H9 (cell line): ENCODE measurements at regions not wholly inside any gene's neighbourhood (a gene's known extent, or its start where the extent isn't known, plus 50 kb on each side); places are given as distances from the start of the nearest gene placed in this dataset.

Experiments
- DNase-seq: peaks from one replicate; pipeline ENCODE4 v3.0.0-alpha.2; 2017
- H2AFZ ChIP-seq: one replicate; pipeline ENCODE4 v1.6.1; 2013; ENCODE audit warnings: mild to moderate bottlenecking, low read length, control low read depth, moderate library complexity
- H2AK5ac ChIP-seq: 2 replicates; pipeline ENCODE4 v1.6.1; 2013; ENCODE audit warnings: low read length, control low read depth, mixed read lengths; ENCODE audit not compliant: insufficient read length
- H2BK120ac ChIP-seq: one replicate; pipeline ENCODE4 v1.6.1; 2013; ENCODE audit warnings: low read depth, mild to moderate bottlenecking, low read length, control low read depth, inconsistent platforms; ENCODE audit not compliant: poor library complexity, severe bottlenecking
- H2BK12ac ChIP-seq: 2 replicates; pipeline ENCODE4 v1.6.1; 2013; ENCODE audit warnings: low read length, control low read depth, mixed read lengths, low read depth; ENCODE audit not compliant: insufficient read length
- H2BK15ac ChIP-seq: 2 replicates; pipeline ENCODE4 v1.6.1; 2013; ENCODE audit warnings: low read depth, low read length, control low read depth
- H2BK20ac ChIP-seq: one replicate; pipeline ENCODE4 v1.6.1; 2013; ENCODE audit warnings: low read depth, mild to moderate bottlenecking, low read length, control low read depth, inconsistent platforms; ENCODE audit not compliant: poor library complexity, severe bottlenecking
- H2BK5ac ChIP-seq: 2 replicates; pipeline ENCODE4 v1.6.1; 2013; ENCODE audit warnings: low read length, control low read depth, mixed read lengths; ENCODE audit not compliant: insufficient read length
- H3K14ac ChIP-seq: 2 replicates; pipeline ENCODE4 v1.6.1; 2013; ENCODE audit warnings: low read length, control low read depth; ENCODE audit not compliant: insufficient read depth
- H3K18ac ChIP-seq: 2 replicates; pipeline ENCODE4 v1.6.1; 2013; ENCODE audit warnings: low read depth, mild to moderate bottlenecking, mixed read lengths, low read length, control low read depth; ENCODE audit not compliant: insufficient read length
- H3K23ac ChIP-seq: 2 replicates; pipeline ENCODE4 v1.6.1; 2013; ENCODE audit warnings: low read length, control low read depth, mixed read lengths, low read depth; ENCODE audit not compliant: insufficient read length
- H3K23me2 ChIP-seq: 2 replicates; pipeline ENCODE4 v1.6.1; 2013; ENCODE audit warnings: low read depth, mild to moderate bottlenecking, mixed read lengths, low read length, control low read depth; ENCODE audit not compliant: insufficient read length, poor library complexity, severe bottlenecking
- H3K27ac ChIP-seq: 2 replicates; pipeline ENCODE4 v1.5.1; 2013; ENCODE audit warnings: low read length, control low read depth, mixed read lengths, low read depth; ENCODE audit not compliant: insufficient read length
- H3K27me3 ChIP-seq: 2 replicates; pipeline ENCODE4 v1.6.1; 2013; ENCODE audit warnings: low read length, control low read depth, inconsistent platforms; ENCODE audit not compliant: insufficient read depth
- H3K4ac ChIP-seq: 2 replicates; pipeline ENCODE4 v1.6.1; 2013; ENCODE audit warnings: low read depth, mild to moderate bottlenecking, control low read depth, inconsistent platforms, low read length, moderate library complexity
- H3K4me1 ChIP-seq: 2 replicates; pipeline ENCODE4 v1.6.1; 2013; ENCODE audit warnings: low read length, control low read depth, inconsistent platforms; ENCODE audit not compliant: insufficient read depth
- H3K4me2 ChIP-seq: 2 replicates; pipeline ENCODE4 v1.6.1; 2013; ENCODE audit warnings: low read length, control low read depth, mixed read lengths; ENCODE audit not compliant: insufficient read length, insufficient read depth
- H3K56ac ChIP-seq: 2 replicates; pipeline ENCODE4 v1.6.1; 2013; ENCODE audit warnings: low read depth, mild to moderate bottlenecking, mixed read lengths, low read length, control low read depth; ENCODE audit not compliant: insufficient read length
- H3K79me1 ChIP-seq: 2 replicates; pipeline ENCODE4 v1.6.1; 2013; ENCODE audit warnings: low read depth, mild to moderate bottlenecking, moderate library complexity, low read length, control low read depth, inconsistent platforms; ENCODE audit not compliant: insufficient read depth, poor library complexity, severe bottlenecking
- H3K79me2 ChIP-seq: 2 replicates; pipeline ENCODE4 v1.6.1; 2013; ENCODE audit warnings: low read length, control low read depth, inconsistent platforms; ENCODE audit not compliant: insufficient read depth
- H3K9ac ChIP-seq: 2 replicates; pipeline ENCODE4 v1.6.1; 2013; ENCODE audit warnings: low read length, control low read depth, mixed read lengths; ENCODE audit not compliant: insufficient read length; ENCODE audit errors: extremely low read depth
- H3K9me3 ChIP-seq: one replicate; pipeline ENCODE4 v1.6.1; 2013; ENCODE audit warnings: low read depth, low read length, inconsistent platforms; ENCODE audit not compliant: control insufficient read depth
- H3T11ph ChIP-seq: one replicate; pipeline ENCODE4 v1.6.1; 2013; ENCODE audit warnings: mild to moderate bottlenecking, low read length, control low read depth, inconsistent platforms
- H4K20me1 ChIP-seq: one replicate; pipeline ENCODE4 v1.6.1; 2013; ENCODE audit not compliant: control insufficient read depth, insufficient read length, insufficient read depth
- H4K5ac ChIP-seq: 2 replicates; pipeline ENCODE4 v1.6.1; 2013; ENCODE audit warnings: low read depth, mild to moderate bottlenecking, mixed read lengths, low read length, control low read depth; ENCODE audit not compliant: insufficient read length
- H4K8ac ChIP-seq: replicated peaks from 2 replicates; pipeline ENCODE4 v1.6.1; 2013; ENCODE audit warnings: low read length, control low read depth, mixed read lengths, low read depth; ENCODE audit not compliant: insufficient read length
- H4K91ac ChIP-seq: 2 replicates; pipeline ENCODE4 v1.6.1; 2013; ENCODE audit warnings: low read depth, mild to moderate bottlenecking, moderate library complexity, mixed read lengths, low read length, control low read depth; ENCODE audit not compliant: insufficient read length
- H3K27ac Mint-ChIP-seq, 3 experiments: 2 replicates in 2 of 3; 3 replicates in 1 of 3; pipeline ENCODE4 v1.8.0; 2020 to 2021; ENCODE audit warnings: mixed read lengths in 3 of 3, mild to moderate bottlenecking in 1 of 3, moderate library complexity in 1 of 3
- H3K27me3 Mint-ChIP-seq: 2 replicates; pipeline ENCODE4 v1.8.0; 2021; ENCODE audit warnings: low read depth, mild to moderate bottlenecking, moderate library complexity, mixed read lengths
- H3K36me3 Mint-ChIP-seq, 3 experiments: 2 replicates in 2 of 3; 3 replicates in 1 of 3; pipeline ENCODE4 v1.8.0; 2020 to 2021; ENCODE audit warnings: low read depth in 3 of 3, mixed read lengths in 3 of 3; ENCODE audit not compliant: insufficient read depth in 1 of 3
- H3K4me1 Mint-ChIP-seq, 2 experiments: 2 replicates each; pipeline ENCODE4 v1.8.0; 2020; ENCODE audit warnings: mixed read lengths in 2 of 2
- H3K4me3 Mint-ChIP-seq, 2 experiments: 2 replicates in 1 of 2; 3 replicates in 1 of 2; pipeline ENCODE4 v1.8.0; 2020 to 2021; ENCODE audit warnings: mild to moderate bottlenecking in 2 of 2, mixed read lengths in 2 of 2, moderate library complexity in 1 of 2
- H3K9me3 Mint-ChIP-seq, 2 experiments: 2 replicates in 1 of 2; 3 replicates in 1 of 2; pipeline ENCODE4 v1.8.0; 2020; ENCODE audit warnings: mild to moderate bottlenecking in 2 of 2, mixed read lengths in 2 of 2, moderate library complexity in 1 of 2
- CTCF ChIP-seq: fragments of 200-600 bp; sonication (generic); conservative IDR thresholded peaks from 3 replicates; pipeline ENCODE4 v1.8.0; 2021; ENCODE audit warnings: antibody characterized with exemption, mild to moderate bottlenecking
- WGBS: extraction: QIAGEN DNeasy Blood & Tissue Kit; methylation state at CpG from one replicate; pipeline ENCODE4 v1.1.7; 2013; ENCODE audit warnings: missing lambda C conversion rate, low lambda C conversion rate, mixed read lengths; ENCODE audit not compliant: insufficient read length; ENCODE audit errors: extremely low coverage; 5-methylcytosine and 5-hydroxymethylcytosine counted together

- H4K91ac ChIP-seq = no peak overlapping the region
- H2BK12ac ChIP-seq = no peak overlapping the region
- H3K14ac ChIP-seq = no peak overlapping the region
- no peak overlapping the region for H2BK5ac ChIP-seq
- H2AK5ac ChIP-seq = no peak overlapping the region
- no peak overlapping the region for H3K4me2 ChIP-seq
- no peak overlapping the region for H3T11ph ChIP-seq
- no peaks in the 10 kb centered on the region for H4K20me1 ChIP-seq
- no peak overlapping the region for H2BK120ac ChIP-seq
- Mint-ChIP-seq H3K9me3 (peaks cover 8 to 29% of the 10 kb centered on the region in 2 experiments), H3K27me3 (no peaks in the 10 kb centered on the region; the same call in 1 of the 2 replicates), H3K4me3 (no peak overlapping the region), H3K4me1 (no peaks in the 10 kb centered on the region), H3K27ac (no peak overlapping the region), H3K36me3 (peaks cover 3 to 21% (median 5%) of the 10 kb centered on the region in 3 experiments; a peak in 6 of 7 replicates)
- no peak overlapping the region for H2BK20ac ChIP-seq
- WGBS = no CpG with 5 or more reads among the region's 1 CpG
- H3K18ac ChIP-seq = no peak overlapping the region
- H2BK15ac ChIP-seq = no peak overlapping the region
- no peak overlapping the region for H4K5ac ChIP-seq
- H3K27me3 ChIP-seq = no peaks in the 10 kb centered on the region
- H3K9ac ChIP-seq = no peak overlapping the region
- H3K79me2 ChIP-seq = no peaks in the 10 kb centered on the region
- no peak for DNase-seq
- H3K23ac ChIP-seq = no peak overlapping the region
- TF ChIP-seq CTCF = no peak
- H3K27ac ChIP-seq = no peak overlapping the region
- no peaks in the 10 kb centered on the region for H3K79me1 ChIP-seq
- no peaks in the 10 kb centered on the region for H3K9me3 ChIP-seq
- H2AFZ ChIP-seq = no peak overlapping the region
- no peak overlapping the region for H3K56ac ChIP-seq
- no peaks in the 10 kb centered on the region for H3K23me2 ChIP-seq
- no peaks in the 10 kb centered on the region for H3K4me1 ChIP-seq
- H4K8ac ChIP-seq = no peak overlapping the region
- H3K4ac ChIP-seq = no peak overlapping the region
These were observed 782.3 kb upstream of the GHITM start for GRCh38 chr10:83357004-83357403.
